ENCODE measurements at regions not wholly inside any gene's neighbourhood (a gene's known extent, or its start where the extent isn't known, plus 50 kb on each side); places are given as distances from the start of the nearest gene placed in this dataset.

DNA sequence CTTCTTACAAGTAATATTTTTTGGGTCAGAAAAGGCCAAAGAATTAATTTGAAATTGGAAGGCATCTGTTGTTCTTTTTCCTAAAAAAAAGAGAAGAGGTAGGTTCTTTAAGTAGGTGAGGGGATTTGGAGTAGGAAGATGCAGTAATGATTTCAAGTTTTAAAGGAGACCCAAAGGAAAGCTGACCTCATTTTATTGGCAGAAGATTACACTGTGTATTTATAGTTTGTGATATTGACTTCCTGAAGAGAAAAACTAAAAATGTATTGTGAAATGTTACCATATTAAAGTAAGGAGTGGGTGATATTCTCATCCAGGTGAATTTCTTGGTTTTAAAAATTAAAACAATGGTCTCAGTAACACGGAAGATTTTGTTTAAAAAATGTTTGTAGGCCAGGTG is 56.6 kb upstream of the CELF2 start:
- TF ChIP-seq POLR2A (IDR thresholded peaks at IDR 0.05), result no peak
- TF ChIP-seq, protein P1, sequence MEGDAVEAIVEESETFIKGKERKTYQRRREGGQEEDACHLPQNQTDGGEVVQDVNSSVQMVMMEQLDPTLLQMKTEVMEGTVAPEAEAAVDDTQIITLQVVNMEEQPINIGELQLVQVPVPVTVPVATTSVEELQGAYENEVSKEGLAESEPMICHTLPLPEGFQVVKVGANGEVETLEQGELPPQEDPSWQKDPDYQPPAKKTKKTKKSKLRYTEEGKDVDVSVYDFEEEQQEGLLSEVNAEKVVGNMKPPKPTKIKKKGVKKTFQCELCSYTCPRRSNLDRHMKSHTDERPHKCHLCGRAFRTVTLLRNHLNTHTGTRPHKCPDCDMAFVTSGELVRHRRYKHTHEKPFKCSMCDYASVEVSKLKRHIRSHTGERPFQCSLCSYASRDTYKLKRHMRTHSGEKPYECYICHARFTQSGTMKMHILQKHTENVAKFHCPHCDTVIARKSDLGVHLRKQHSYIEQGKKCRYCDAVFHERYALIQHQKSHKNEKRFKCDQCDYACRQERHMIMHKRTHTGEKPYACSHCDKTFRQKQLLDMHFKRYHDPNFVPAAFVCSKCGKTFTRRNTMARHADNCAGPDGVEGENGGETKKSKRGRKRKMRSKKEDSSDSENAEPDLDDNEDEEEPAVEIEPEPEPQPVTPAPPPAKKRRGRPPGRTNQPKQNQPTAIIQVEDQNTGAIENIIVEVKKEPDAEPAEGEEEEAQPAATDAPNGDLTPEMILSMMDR (IDR thresholded peaks at IDR 0.05), result no peak
